HUES64 (cell line): ENCODE measurements at regions not wholly inside any gene's neighbourhood (a gene's known extent, or its start where the extent isn't known, plus 50 kb on each side); places are given as distances from the start of the nearest gene placed in this dataset.
"Not testable (repeated sequence)": the region's sequence is repeated elsewhere in the genome, so short reads cannot be mapped to it uniquely, and the experiment has no call there.

Experiments
- H3K27ac ChIP-seq: 2 replicates; pipeline ENCODE4 v1.7.0; 2013; ENCODE audit warnings: low read depth, low read length, inconsistent platforms
- H3K27me3 ChIP-seq: 2 replicates; pipeline ENCODE4 v1.6.1; 2013; ENCODE audit warnings: mild to moderate bottlenecking, low read length; ENCODE audit not compliant: insufficient read depth
- H3K36me3 ChIP-seq: 2 replicates; pipeline ENCODE4 v1.6.1; 2013; ENCODE audit warnings: mild to moderate bottlenecking, low read length; ENCODE audit not compliant: insufficient read depth
- H3K4me1 ChIP-seq: 2 replicates; pipeline ENCODE4 v1.6.1; 2013; ENCODE audit warnings: mild to moderate bottlenecking, low read length, moderate library complexity; ENCODE audit not compliant: insufficient read depth
- H3K4me3 ChIP-seq: 2 replicates; pipeline ENCODE4 v1.5.1; 2013; ENCODE audit warnings: mild to moderate bottlenecking, low read length, moderate library complexity
- H3K9ac ChIP-seq: 2 replicates; pipeline ENCODE4 v1.6.1; 2013; ENCODE audit warnings: mild to moderate bottlenecking, low read depth, low read length
- H3K9me3 ChIP-seq: 2 replicates; pipeline ENCODE4 v1.6.1; 2013; ENCODE audit warnings: low read depth, low read length; ENCODE audit not compliant: insufficient read depth
- WGBS: fragments of 150-250, 120-280 bp; methylation state at CpG from one replicate; pipeline ENCODE4 v1.1.7; 2013; ENCODE audit warnings: missing lambda C conversion rate; 5-methylcytosine and 5-hydroxymethylcytosine counted together

GRCh38 chr12:131400668-131401294 lies 310.1 kb upstream of the SFSWAP start:
- H3K4me3 ChIP-seq, H3K27me3 ChIP-seq, H3K27ac ChIP-seq, H3K36me3 ChIP-seq, H3K9ac ChIP-seq, H3K4me1 ChIP-seq: not testable (repeated sequence)
- 88% methylated on average over 4 of the region's 4 CpGs for WGBS
- peaks cover 34% of the 10 kb centered on the region for H3K9me3 ChIP-seq

GRCh38 chr12:131401907-131402633 lies 308.8 kb upstream of the SFSWAP start:
- not testable (repeated sequence) for H3K4me1 ChIP-seq, H3K27ac ChIP-seq, H3K36me3 ChIP-seq, H3K9ac ChIP-seq, H3K4me3 ChIP-seq, H3K27me3 ChIP-seq
- peaks cover 21% of the 10 kb centered on the region for H3K9me3 ChIP-seq
- WGBS, result 79% methylated on average over 12 of the region's 13 CpGs

DNA sequence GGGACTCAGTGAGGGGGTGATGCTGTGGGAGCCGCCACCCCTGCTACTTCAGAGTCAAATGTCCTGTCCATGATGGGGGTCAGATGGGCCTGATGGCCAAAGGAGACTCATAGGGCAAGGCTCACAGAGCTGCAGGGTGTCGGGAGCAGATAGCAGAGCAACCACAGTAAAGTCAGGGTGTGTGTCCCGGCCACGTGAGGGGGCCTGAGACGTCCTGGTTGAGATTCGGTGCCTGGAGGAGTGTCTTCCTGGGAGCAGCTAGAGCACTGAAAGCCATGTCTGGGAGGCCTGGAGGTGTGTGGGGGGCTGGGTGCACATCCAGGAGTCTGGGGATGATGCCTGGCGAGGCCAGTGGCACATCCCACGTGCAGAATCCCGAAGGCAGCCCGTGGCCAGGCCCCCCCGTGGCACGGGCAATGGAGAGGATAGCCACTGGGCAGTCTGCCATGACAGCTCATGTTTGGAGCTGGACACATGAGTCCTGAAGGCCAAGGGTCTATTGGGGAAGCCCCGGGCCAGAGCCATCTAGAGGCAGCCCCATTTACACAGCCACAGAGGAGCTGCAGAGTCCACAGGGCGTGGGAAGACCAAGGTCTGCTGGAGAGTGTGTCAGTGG lies 308.0 kb upstream of the SFSWAP start:
- peaks cover 14% of the 10 kb centered on the region for H3K9me3 ChIP-seq
- no peaks in the 10 kb centered on the region for H3K36me3 ChIP-seq
- no peak overlapping the region for H3K4me3 ChIP-seq
- no peak overlapping the region for H3K9ac ChIP-seq
- H3K4me1 ChIP-seq, result no peaks in the 10 kb centered on the region
- H3K27ac ChIP-seq, result no peak overlapping the region
- WGBS, result 92% methylated on average over 14 of the region's 14 CpGs
- H3K27me3 ChIP-seq, result no peaks in the 10 kb centered on the region

DNA sequence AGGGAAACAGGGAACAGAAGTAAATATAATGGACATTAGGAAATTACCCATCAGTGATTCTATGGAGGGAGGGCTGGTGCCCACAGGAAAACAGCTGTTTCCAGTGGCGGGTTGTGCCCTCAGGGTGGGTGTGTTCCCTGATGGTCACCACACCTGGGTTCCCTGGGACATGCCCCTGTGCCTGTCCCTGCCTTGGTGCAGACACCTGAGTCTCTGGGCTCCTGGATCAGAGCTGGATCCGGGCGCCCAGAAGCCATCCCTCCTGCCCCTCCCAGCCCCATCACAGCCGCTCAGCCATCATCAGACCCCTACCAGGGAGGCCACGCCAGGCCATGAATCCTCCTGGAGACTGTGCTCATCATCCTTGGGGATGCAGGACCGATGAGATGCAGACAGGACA lies 307.2 kb upstream of the SFSWAP start:
- H3K9ac ChIP-seq, result no peak overlapping the region
- no peak overlapping the region for H3K27ac ChIP-seq

GRCh38 chr12:131404705-131405104 lies 306.2 kb upstream of the SFSWAP start:
- Histone ChIP-seq H3K36me3 (no peaks in the 10 kb centered on the region), H3K27me3 (no peaks in the 10 kb centered on the region), H3K4me1 (no peaks in the 10 kb centered on the region), H3K9me3 (no peaks in the 10 kb centered on the region), H3K9ac (no peak overlapping the region), H3K27ac (no peak overlapping the region), H3K4me3 (no peak overlapping the region)
- 88% methylated on average over 3 of the region's 3 CpGs for WGBS

More for the DNA sequence above, 307.2 kb upstream of the SFSWAP start:
- Histone ChIP-seq H3K9me3 (peaks cover 7% of the 10 kb centered on the region), H3K36me3 (no peaks in the 10 kb centered on the region), H3K4me3 (no peak overlapping the region), H3K27me3 (no peaks in the 10 kb centered on the region), H3K4me1 (no peaks in the 10 kb centered on the region)
- 93% methylated on average over 6 of the region's 6 CpGs for WGBS

- WGBS, result 87% methylated on average over 15 of the region's 15 CpGs
- H3K27ac ChIP-seq, result no peak overlapping the region
- H3K4me3 ChIP-seq, result no peak overlapping the region
- H3K9ac ChIP-seq, result no peak overlapping the region
- H3K36me3 ChIP-seq, result no peaks in the 10 kb centered on the region
- no peaks in the 10 kb centered on the region for H3K27me3 ChIP-seq
- H3K4me1 ChIP-seq, result no peaks in the 10 kb centered on the region
- no peaks in the 10 kb centered on the region for H3K9me3 ChIP-seq
These were observed 303.5 kb upstream of the SFSWAP start for GRCh38 chr12:131407221-131408035.

DNA sequence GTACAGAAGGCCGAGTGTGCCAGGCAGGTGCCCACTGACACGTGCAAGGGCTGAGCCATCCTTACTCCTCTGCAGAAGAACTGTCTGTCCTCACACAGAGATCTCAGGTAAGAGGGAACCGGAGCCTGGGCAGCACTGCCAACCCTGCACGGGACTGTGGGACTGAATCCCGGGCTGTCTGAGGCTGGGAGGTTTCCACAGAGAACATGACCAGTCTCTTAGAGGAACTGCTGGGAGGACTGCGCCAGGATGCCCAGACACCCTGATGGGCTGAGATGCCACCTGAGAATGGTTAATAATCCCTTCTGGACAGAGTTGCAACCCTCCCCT lies 302.9 kb upstream of the SFSWAP start:
- Histone ChIP-seq H3K4me3 (no peak overlapping the region), H3K27me3 (no peaks in the 10 kb centered on the region), H3K4me1 (no peaks in the 10 kb centered on the region), H3K27ac (no peak overlapping the region), H3K36me3 (no peaks in the 10 kb centered on the region), H3K9me3 (no peaks in the 10 kb centered on the region), H3K9ac (no peak overlapping the region)
- WGBS, result 90% methylated on average over 6 of the region's 6 CpGs

DNA sequence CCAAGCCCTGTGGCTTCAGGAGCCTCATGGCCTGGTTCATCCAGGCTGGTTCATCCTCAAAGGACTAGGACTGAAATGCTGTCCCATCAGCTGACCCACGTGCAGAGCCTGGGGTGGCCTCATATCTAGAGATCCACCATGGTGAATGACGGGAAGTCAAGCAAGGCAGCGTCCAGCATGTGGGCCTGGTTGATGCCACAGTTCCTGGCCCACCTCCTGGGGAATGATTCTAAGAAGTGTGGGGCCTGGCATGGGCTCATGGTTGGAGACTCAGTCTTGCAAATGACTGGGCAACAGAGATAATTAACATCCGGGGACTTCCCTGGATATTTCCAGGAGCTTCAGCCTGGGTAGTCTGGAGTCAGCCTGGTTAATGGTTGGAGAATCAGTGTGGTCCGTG lies 302.4 kb upstream of the SFSWAP start:
- H3K4me3 ChIP-seq, result no peak overlapping the region
- no peak overlapping the region for H3K9ac ChIP-seq
- H3K27ac ChIP-seq, result no peak overlapping the region
- H3K4me1 ChIP-seq, result no peaks in the 10 kb centered on the region
- H3K27me3 ChIP-seq, result no peaks in the 10 kb centered on the region
- H3K36me3 ChIP-seq, result no peaks in the 10 kb centered on the region
- WGBS, result 90% methylated on average over 5 of the region's 5 CpGs
- no peaks in the 10 kb centered on the region for H3K9me3 ChIP-seq

DNA sequence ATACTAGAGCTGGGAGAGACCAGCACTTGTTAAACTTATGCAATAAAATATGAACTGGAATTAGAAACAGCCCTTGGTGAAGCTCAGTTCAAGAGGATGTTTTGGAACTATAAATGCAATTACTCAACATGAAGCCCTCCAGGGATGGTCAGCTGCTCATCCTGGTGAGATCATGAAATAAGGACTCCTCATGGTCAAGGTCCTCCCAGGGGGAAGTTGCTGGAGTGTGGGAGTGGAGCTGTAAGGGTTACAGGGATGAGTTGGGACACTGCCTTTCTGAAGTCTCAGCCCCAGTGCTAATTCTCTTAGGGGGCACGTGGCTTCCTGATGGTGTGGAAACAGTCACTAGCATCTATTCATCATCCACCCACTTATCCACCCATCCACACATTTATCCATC lies 301.7 kb upstream of the SFSWAP start:
- H3K9ac ChIP-seq, result no peak overlapping the region
- H3K4me1 ChIP-seq, result no peaks in the 10 kb centered on the region
- no peaks in the 10 kb centered on the region for H3K9me3 ChIP-seq
- H3K4me3 ChIP-seq, result no peak overlapping the region
- H3K27me3 ChIP-seq, result no peaks in the 10 kb centered on the region
- 75% methylated on average over 1 of the region's 1 CpG for WGBS
- no peaks in the 10 kb centered on the region for H3K36me3 ChIP-seq
- no peak overlapping the region for H3K27ac ChIP-seq

DNA sequence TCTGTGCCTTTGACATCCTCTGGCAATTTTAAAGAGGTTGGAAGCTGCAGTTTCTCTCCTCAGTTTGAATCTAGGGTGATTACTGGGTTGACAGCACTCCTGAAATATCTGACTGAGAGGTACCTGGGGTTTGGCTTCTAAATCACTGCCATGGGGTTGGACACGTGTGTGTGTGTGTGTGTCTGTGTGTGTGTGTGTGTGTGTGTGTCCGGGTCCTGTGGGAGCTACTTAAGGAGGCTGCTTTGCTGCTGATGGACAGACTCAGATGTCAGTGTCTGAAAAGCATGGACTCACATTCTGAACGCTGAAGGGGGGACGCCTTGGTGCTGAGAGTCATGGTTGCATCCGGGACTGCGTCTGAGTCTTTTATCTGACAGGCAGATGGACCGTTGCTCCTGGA lies 299.1 kb upstream of the SFSWAP start:
- H3K9me3 ChIP-seq, H3K9ac ChIP-seq, H3K4me3 ChIP-seq, H3K4me1 ChIP-seq, H3K27me3 ChIP-seq, H3K27ac ChIP-seq, H3K36me3 ChIP-seq: not testable (repeated sequence)
- 93% methylated on average over 7 of the region's 7 CpGs for WGBS

- Histone ChIP-seq H3K27me3 (no peaks in the 10 kb centered on the region), H3K36me3 (no peaks in the 10 kb centered on the region), H3K27ac (no peak overlapping the region), H3K9ac (no peak overlapping the region), H3K4me1 (no peaks in the 10 kb centered on the region), H3K9me3 (peaks cover 5% of the 10 kb centered on the region; the same call in 1 of the 2 replicates), H3K4me3 (no peak overlapping the region)
- 95% methylated on average over 8 of the region's 8 CpGs for WGBS
These were observed 297.9 kb upstream of the SFSWAP start for GRCh38 chr12:131413006-131413405.
